Panc1 (cell line): ENCODE measurements at regions not wholly inside any gene's neighbourhood (a gene's known extent, or its start where the extent isn't known, plus 50 kb on each side); places are given as distances from the start of the nearest gene placed in this dataset.

Experiments used
- ATAC-seq: fragments of 200-7000 bp; cut with Tn5 transposase; 2 replicates; pipeline ENCODE4 v1.9.1; 2020; ENCODE audit warnings: mild to moderate bottlenecking, moderate library complexity
- BruUV-seq: library from RNA; stranded (reverse); fragments of 400-500 nt; replicated peaks from 2 replicates; lab custom pipeline; 2021; lab: Mats Ljungman, UMichigan
- CTCF ChIA-PET: fragments of 300-600 bp; sonication (Branson Sonifier 250); formaldehyde crosslinking; loops from one replicate; lab custom pipeline; 2022; ENCODE audit warnings: antibody characterized with exemption; lab: Charles Lee
- POLR2A ChIA-PET: fragments of 300-600 bp; sonication (Branson Sonifier 250); formaldehyde crosslinking; loops from one replicate; lab custom pipeline; 2022; ENCODE audit warnings: antibody characterized with exemption; lab: Charles Lee
- DNase-seq: peaks from one replicate; pipeline ENCODE4 v3.0.0-alpha.2; 2010; ENCODE audit warnings: low read depth, low spot score
- H3K27ac ChIP-seq: 2 replicates; pipeline ENCODE4 v1.5.1; 2011; ENCODE audit warnings: mild to moderate bottlenecking, low read length, inconsistent platforms
- H3K27me3 ChIP-seq: fragments of 200-500 bp; sonication (Bioruptor generic); 2 replicates; pipeline ENCODE4 v1.6.0; 2014; ENCODE audit warnings: low read length, inconsistent platforms; ENCODE audit not compliant: control insufficient read depth, insufficient read depth
- H3K36me3 ChIP-seq: fragments of 200-500 bp; sonication (Bioruptor generic); 2 replicates; pipeline ENCODE4 v1.5.1; 2014; ENCODE audit warnings: inconsistent platforms, mild to moderate bottlenecking, low read length, moderate library complexity; ENCODE audit not compliant: control insufficient read depth, insufficient read depth
- H3K4me1 ChIP-seq: 2 replicates; pipeline ENCODE4 v1.5.1; 2011; ENCODE audit warnings: inconsistent platforms, mild to moderate bottlenecking, low read length, moderate library complexity; ENCODE audit not compliant: control insufficient read depth, insufficient read depth
- H3K4me3 ChIP-seq, 2 experiments: 2 replicates each; pipeline ENCODE4 v1.5.1; 2011 to 2012; ENCODE audit warnings: low read depth in 2 of 2, low read length in 2 of 2, mild to moderate bottlenecking in 2 of 2, inconsistent platforms in 1 of 2, moderate library complexity in 1 of 2
- H3K9me3 ChIP-seq: fragments of 200-500 bp; sonication (Bioruptor generic); 2 replicates; pipeline ENCODE4 v1.5.1; 2014; ENCODE audit warnings: low read depth, mild to moderate bottlenecking, inconsistent platforms, low read length, moderate library complexity; ENCODE audit not compliant: control insufficient read depth, insufficient read depth
- CTCF ChIP-seq: fragments of 450-650 bp; IDR thresholded peaks from 2 replicates; pipeline ENCODE4 v1.5.1; 2017; ENCODE audit warnings: mild to moderate bottlenecking
- POLR2AphosphoS5 ChIP-seq: IDR thresholded peaks from 2 replicates; pipeline ENCODE4 v1.6.1; 2012; ENCODE audit warnings: mild to moderate bottlenecking, low read depth, low read length, moderate library complexity
- REST ChIP-seq, 2 experiments: IDR thresholded peaks; 2 replicates each; pipeline ENCODE4 v1.6.1; 2011 to 2012; ENCODE audit warnings: low read depth in 2 of 2, control low read depth in 1 of 2, low read length in 1 of 2, mild to moderate bottlenecking in 1 of 2, moderate library complexity in 1 of 2; ENCODE audit not compliant: insufficient read depth in 1 of 2
- SIN3A ChIP-seq: IDR thresholded peaks from 2 replicates; pipeline ENCODE4 v1.6.1; 2012; ENCODE audit warnings: low read depth, mild to moderate bottlenecking, low read length, moderate library complexity, borderline replicate concordance; ENCODE audit not compliant: insufficient read depth
- TCF7L2 ChIP-seq: IDR thresholded peaks from 2 replicates; pipeline ENCODE4 v1.6.1; 2011; ENCODE audit warnings: mild to moderate bottlenecking, low read depth, low read length, inconsistent platforms
- in situ Hi-C: cut with HindIII; loops from 2 replicates; pipeline ENCODE4 v1.10.0; 2016; ENCODE audit warnings: low sequenced_read_pairs, low pct_unique_long_range_greater_than_20kb
- intact Hi-C: fragments of 100-400 bp; cut with micrococcal nuclease; formaldehyde crosslinking; loops from one replicate; pipeline ENCODE4 v1.10.0; 2022; ENCODE audit not compliant: unreplicated experiment

- Histone ChIP-seq H3K4me1 (no peaks in the 10 kb centered on the region), H3K27ac (no peak overlapping the region), H3K4me3 (no peak overlapping the region), H3K9me3 (no peaks in the 10 kb centered on the region), H3K27me3 (no peaks in the 10 kb centered on the region; the same call in 1 of the 2 replicates), H3K36me3 (no peaks in the 10 kb centered on the region)
- intact Hi-C loops (no loop called here), in situ Hi-C loops (no loop called here)
- POLR2A ChIA-PET: no interaction called here
- no peak for ATAC-seq
- no peak for TF ChIP-seq POLR2AphosphoS5
- TF ChIP-seq REST (IDR thresholded peaks at IDR 0.05; ENCODE audit: insufficient read depth in 1 of 2, low read depth in 2 of 2, low read length in 1 of 2): no peak
- TF ChIP-seq TCF7L2: no peak
- TF ChIP-seq CTCF: no peak
- no peak for TF ChIP-seq SIN3A
- no TSS peak for BruUV-seq
- DNase-seq: no peak
- CTCF ChIA-PET: no interaction called here
These were observed 118.7 kb upstream of the IGLL5 start for GRCh38 chr22:22768885-22769284.

GRCh38 chr22:22769434-22770279 is 118.0 kb upstream of the IGLL5 start:
- BruUV-seq: no TSS peak
- no peak for ATAC-seq
- Histone ChIP-seq H3K36me3 (no peaks in the 10 kb centered on the region), H3K9me3 (no peaks in the 10 kb centered on the region), H3K4me3 (no peak overlapping the region), H3K4me1 (no peaks in the 10 kb centered on the region), H3K27ac (no peak overlapping the region), H3K27me3 (no peaks in the 10 kb centered on the region; the same call in 1 of the 2 replicates)
- ChIA-PET POLR2A (no interaction called here), CTCF (interaction anchor here (1.0 to 1.5 kb wide), 3 partner anchors 11 to 187 kb away, joined by 3 to 6 read pairs (median 5); no protein-coding TSS in a partner anchor)
- intact Hi-C loops: loop anchor here (10.0 kb wide), 1 partner anchor 105 kb away; no protein-coding TSS in a partner anchor
- TF ChIP-seq CTCF (no peak), REST (IDR thresholded peaks at IDR 0.05; ENCODE audit: insufficient read depth in 1 of 2, low read depth in 2 of 2, low read length in 1 of 2) (no peak), SIN3A (no peak), POLR2AphosphoS5 (no peak), TCF7L2 (no peak)
- in situ Hi-C loops: no loop called here
- no peak for DNase-seq
